ENCODE measurements at regions not wholly inside any gene's neighbourhood (a gene's known extent, or its start where the extent isn't known, plus 50 kb on each side); places are given as distances from the start of the nearest gene placed in this dataset.
"Not testable (repeated sequence)": the region's sequence is repeated elsewhere in the genome, so short reads cannot be mapped to it uniquely, and the experiment has no call there.

DNA sequence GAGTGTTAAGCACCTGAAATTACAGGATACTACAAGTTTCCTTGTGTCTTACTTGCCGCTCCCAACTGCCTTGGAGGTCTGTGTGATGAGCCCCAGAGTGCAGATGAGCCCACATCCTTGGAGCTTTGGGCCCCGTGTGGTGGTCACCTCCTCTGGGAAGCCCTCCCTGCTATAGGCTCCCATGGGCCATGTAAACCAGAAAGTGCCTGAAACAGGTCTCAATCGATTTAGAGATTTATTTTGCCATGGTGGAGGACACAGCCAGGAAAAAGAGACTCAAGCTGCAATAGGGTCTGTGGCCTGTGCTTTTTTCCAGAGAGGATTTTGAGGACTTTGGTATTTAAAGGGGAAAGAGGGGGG is 89.4 kb upstream of the KCTD7 start:
- FAIRE-seq (no peak), DNase-seq (ENCODE audit: insufficient read length, low spot score) (no peak)
- TF ChIP-seq POLR2A (IDR thresholded peaks at IDR 0.05; ENCODE audit: low read depth, low read length): no peak

DNA sequence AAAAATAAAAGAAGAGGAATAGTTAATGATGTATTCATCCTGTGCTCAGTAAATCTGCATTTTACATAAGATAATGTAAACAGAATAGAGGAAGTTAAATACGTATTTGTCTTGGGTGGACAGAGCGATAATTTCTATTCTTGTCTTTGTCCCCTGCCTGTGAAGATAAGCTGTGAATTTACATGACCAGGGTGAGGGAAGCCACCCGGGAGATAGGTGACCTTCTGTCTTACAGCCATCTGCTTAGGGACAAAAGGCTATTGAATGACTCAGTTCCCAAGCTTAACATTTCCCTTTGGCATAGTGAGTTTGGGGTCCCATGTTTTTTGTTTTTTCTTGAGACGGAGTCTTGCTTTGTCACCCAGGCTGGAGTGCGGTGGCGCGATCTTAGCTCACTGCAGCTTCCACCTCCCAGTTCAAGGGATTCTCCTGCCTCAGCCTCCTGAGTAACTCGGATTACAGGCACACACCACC is 88.7 kb upstream of the KCTD7 start:
- TF ChIP-seq POLR2A (IDR thresholded peaks at IDR 0.05; ENCODE audit: low read depth, low read length): no peak
- FAIRE-seq: no peak
- DNase-seq (ENCODE audit: insufficient read length, low spot score): no peak

DNA sequence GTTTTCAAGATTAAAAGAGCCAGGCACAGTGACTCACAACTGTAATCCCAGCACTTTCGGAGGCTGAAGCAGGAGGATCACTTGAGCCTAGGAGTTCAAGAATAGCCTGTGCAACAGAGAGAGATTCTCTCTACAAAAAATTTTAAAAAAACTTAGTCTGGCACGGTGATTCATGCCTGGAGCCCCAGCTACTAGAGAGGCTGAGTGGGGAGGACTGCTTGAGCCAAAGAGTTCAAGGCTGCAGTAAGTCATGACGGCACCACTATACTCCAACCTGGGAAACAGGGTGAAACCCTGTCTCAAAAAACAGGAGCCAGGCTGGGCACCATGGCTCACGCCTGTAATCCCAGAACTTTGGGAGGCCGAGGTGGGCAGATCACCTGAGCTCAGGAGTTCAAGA is 86.6 kb upstream of the KCTD7 start:
- FAIRE-seq: no peak
- no peak for TF ChIP-seq POLR2A (IDR thresholded peaks at IDR 0.05; ENCODE audit: low read depth, low read length)
- no peak for DNase-seq (ENCODE audit: insufficient read length, low spot score)

DNA sequence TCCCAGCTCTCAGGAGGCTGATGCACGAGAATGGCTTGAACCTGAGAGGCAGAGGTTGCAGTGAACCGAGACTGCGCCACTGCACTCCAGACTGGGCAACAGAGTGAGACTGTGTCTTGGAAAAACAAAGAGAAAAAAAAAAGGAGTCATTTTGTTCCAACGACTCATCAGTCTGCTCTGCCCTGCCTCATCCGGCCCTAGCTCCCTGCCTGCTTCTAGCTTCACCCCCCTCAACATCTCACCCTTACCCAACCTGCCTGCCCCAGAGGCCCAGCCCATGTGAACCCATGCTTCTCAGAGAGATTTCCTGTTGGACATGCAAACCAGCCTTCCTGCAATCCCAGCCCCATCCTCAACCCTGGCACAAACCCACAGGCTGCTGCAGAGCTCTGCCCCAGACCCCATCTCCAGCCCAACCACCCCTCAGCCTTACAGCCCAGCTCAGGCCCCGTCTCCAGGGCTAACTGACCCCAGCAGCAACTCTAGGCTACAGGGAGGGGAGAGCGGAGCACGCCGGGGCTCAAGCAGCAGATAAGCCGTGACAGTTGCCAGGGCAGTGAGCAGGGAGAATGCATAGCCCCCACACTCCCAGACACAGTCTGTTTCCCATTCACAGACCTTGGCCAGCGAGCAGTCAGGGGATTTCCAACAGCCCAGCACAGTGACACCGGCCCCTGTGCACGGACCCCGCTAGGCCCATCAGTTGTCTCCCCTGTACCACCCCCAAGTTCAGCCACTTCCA is 86.0 kb upstream of the KCTD7 start:
- no peak for TF ChIP-seq POLR2A (IDR thresholded peaks at IDR 0.05; ENCODE audit: low read depth, low read length)
- DNase-seq (ENCODE audit: insufficient read length, low spot score) (peak; percentile 40), FAIRE-seq (no peak)

DNA sequence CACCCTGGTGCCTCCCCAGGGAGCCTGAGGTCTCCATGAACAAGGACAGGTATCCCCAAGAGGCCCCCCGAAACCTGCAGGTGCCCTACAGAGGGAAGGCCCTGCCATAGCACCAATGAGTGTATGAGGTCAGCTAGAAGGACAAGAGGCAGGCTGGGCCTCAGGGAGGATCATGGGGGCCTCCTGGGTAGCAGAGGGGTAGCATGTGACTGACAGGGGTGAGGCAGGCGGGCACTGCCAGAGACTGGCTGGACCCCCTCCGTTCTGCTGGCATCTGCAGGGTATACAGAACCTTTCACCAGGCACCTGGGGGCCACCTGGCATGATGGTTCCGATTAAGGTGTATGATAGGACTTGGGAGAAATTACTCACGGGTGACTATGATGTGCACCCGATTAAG is 79.2 kb upstream of the KCTD7 start:
- no peak for FAIRE-seq
- no peak for TF ChIP-seq POLR2A (IDR thresholded peaks at IDR 0.05; ENCODE audit: low read depth, low read length)
- no peak for DNase-seq (ENCODE audit: insufficient read length, low spot score)

DNA sequence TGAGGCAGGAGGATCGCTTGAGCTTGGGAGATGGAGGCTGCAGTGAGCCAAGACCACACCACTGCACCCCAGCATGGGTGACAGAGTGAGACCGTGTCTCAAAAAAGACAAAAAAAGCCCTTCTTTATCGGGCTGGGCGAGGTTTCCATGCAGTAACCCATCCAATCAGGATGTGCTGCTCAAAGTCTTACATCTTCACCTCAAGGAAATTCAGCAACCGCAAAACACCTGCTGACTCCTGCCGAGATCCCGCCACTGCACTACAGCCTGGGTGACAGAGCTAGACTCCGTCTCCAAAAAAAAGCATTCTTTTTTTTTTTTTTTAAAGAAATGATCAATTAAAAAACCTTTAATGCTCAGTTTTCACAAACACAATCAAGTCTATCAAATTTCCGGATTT is 75.7 kb upstream of the KCTD7 start:
- no peak for FAIRE-seq
- DNase-seq (ENCODE audit: insufficient read length, low spot score): no peak
- no peak for TF ChIP-seq POLR2A (IDR thresholded peaks at IDR 0.05; ENCODE audit: low read depth, low read length)

DNA sequence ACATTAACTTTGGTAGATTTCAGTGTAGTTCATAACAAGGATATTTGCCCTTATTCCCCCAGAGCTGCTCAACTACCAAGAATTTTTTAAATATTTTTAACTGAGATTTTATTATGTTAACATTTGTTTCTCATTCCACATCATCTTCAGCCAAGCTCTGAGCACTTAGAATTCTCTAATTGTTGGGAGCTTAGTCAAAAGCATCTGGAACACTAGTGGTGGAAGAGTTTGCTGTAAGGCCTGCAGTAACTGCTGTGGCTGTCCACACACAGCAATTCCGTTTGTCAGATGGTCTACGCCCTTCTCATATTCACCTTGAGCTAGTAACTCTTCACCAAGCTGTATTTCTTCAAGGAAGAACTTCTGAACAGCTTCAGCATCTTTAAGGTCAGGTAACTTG is 75.0 kb upstream of the KCTD7 start:
- FAIRE-seq; DNase-seq (ENCODE audit: insufficient read length, low spot score): not testable (repeated sequence)

DNA sequence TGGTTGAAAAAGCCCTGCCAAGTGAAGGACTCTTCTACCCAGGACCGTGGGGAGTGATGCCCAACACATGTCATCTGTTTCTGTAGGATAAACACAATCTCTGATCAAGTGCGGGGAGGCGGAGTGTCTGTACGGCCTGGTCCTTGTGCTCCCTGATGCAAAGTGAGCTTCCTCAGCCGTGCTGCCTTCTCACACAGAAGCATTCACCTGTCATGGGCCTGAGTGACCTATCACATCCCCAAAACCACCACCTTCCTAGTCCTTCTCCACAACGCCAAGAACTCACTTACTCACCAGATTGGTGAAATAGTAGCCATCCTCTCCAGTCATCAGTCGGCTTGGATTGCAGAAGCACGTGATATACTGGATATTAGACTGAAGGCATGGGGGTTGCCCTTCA is 74.4 kb upstream of the KCTD7 start:
- FAIRE-seq; DNase-seq (ENCODE audit: insufficient read length, low spot score): not testable (repeated sequence)

DNA sequence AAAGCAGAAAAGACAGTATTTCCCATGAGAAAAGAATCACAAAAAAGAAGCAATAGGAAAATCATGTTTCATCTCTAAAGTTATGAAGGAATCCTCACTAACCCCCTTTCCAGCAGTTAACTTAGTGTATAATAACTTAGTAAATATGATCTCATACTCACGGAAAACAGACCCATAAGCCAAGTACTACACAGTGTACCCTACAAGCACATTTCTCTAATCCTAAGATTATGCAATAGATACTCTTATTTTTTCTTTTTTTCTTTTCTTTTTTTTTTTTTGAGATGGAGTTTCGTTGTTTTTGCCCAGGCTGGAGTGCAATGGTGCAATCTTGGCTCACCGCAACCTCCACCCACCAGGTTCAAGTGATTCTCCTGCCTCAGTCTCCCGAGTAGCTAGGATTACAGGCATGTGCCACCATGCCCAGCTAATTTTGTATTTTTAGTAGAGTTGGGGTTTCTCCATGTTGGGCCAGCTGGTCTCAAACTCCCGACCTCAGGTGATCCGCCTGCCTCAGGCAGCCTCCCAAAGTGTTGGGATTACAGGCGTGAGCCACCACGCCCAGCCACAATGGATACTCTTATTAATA is 73.7 kb upstream of the KCTD7 start:
- not testable (repeated sequence) for DNase-seq (ENCODE audit: insufficient read length, low spot score); FAIRE-seq

DNA sequence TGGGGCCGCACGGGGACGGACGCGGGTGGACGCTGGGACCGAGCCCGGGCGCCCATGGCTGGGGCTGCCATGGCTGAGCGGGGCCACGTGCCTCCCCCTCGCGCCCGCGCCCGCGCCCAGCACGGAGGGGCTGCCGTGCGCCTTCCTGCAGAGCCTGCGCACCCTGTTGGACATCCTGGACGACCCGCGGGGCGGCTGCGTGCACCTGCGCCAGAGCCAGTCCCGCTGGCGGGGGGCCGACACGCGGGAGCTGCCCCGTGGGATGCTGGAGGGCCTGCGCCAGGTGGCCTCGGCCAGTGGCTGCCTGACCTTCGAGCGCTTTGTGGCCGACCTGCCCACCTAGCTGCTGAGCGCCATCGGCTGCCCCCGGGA is 72.5 kb upstream of the KCTD7 start:
- FAIRE-seq (no peak), DNase-seq (ENCODE audit: insufficient read length, low spot score) (no peak)
- no peak for TF ChIP-seq POLR2A (IDR thresholded peaks at IDR 0.05; ENCODE audit: low read depth, low read length)

DNA sequence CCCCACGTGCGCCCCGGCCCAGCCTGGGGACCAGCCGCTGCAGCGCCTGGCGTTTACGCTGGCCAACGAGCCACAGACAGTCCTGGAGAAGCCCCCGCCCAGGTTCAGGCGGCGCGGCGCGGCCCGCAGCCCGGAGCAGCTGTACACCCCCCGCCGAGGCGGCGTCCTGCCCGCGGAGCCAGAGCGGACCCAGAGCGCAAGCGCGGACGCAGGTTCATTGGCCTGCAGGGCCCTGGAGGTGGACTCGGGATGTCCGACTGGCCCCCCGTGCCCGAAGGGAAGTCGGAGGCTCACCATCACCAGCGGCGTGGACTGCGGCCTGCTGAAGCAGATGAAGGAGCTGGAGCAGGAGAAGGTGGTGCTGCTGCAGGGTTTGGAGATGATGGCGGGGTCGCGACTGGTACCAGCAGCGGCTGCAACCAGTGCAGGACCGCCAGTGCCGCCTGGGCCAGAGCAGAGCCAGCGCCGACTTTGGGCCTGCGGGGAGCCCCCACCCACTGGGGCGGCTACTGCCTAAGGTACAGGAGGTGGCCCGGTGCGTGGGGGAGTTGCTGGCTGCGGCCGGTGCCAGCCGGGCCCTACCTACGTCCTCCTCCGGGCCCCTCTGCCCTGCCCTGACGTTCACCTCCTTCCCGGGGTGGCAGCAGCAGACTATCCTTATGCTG is 72.0 kb upstream of the KCTD7 start:
- DNase-seq (ENCODE audit: insufficient read length, low spot score) (no peak), FAIRE-seq (no peak)
- TF ChIP-seq POLR2A (IDR thresholded peaks at IDR 0.05; ENCODE audit: low read depth, low read length): no peak

DNA sequence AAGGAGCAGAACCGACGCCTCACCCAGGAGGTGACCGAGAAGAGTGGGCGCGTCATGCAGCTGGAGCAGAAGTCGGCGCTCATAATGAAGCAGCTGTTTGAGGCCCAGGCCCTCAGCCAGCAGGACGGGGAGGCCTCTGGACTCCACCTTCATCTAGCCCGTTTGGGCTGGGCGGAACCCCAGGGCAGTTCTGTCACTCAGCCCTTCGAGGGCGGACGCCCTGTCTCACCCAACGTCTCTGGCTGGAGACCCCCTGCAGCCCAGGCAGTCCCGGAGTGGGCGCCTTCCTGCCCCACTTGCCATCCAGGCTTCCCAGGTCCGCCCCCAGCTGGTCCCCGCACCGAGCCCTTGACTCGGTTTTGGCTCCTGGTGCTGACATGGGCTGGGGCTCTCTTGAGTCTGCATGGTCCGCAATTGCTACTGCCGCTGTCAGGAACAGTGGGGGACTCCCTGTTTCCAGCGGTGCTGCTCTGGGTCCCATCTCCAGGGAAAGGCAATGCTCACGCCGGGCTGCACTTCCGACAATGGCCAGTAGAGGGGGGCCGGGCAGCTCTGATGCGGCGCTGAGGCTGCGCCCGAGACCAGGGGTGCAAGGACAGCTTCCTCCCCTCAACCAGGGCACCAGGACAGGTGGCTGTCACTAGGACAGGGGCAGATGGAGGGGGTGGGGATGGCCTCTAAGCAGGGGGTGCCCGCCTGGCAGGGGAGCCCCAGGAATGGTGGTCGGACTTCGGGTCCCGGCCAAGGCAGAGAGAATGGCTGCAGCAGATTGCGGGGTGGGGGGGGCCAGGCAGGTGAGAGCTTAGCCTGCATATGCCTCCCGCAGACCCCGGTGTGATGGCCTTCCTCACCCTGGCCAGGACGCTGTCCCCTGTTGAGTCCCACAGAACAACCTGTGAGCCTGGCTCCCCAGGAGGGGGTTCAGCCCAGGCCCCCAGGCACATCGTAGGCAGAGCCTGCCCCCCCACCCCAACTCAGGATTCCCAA is 71.2 kb upstream of the KCTD7 start:
- FAIRE-seq: no peak
- peak; percentile 65 for DNase-seq (ENCODE audit: insufficient read length, low spot score)
- TF ChIP-seq POLR2A (IDR thresholded peaks at IDR 0.05; ENCODE audit: low read depth, low read length): no peak

DNA sequence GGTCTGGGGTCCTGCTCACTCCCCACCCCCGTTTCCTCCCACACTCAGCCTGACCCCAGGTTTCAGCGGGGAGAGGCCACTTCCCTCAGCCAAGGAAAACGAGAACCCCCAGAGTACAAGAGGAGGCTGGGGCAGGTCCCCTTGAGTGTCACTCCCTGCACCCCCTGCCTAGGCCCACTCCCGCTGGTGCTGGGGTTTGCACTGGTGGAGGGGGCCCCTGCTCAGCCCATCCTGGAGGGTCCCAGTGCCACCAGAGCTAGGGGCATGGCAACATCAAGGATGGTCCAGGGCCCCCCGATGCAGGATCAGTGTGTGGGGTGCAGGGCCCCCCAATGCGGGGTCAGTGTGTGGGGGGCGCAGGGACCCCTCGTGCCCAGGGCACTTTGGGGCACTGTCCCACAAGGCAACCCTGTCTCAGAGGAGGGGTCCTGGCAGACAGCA is 70.5 kb upstream of the KCTD7 start:
- no peak for TF ChIP-seq POLR2A (IDR thresholded peaks at IDR 0.05; ENCODE audit: low read depth, low read length)

More for the DNA sequence above, 70.5 kb upstream of the KCTD7 start:
- FAIRE-seq (no peak), DNase-seq (ENCODE audit: insufficient read length, low spot score) (no peak)

Data from H54 (cell line).